Hepatocyte (in vitro differentiated cells): ENCODE measurements at regions not wholly inside any gene's neighbourhood (a gene's known extent, or its start where the extent isn't known, plus 50 kb on each side); places are given as distances from the start of the nearest gene placed in this dataset.
"Not testable (repeated sequence)": the region's sequence is repeated elsewhere in the genome, so short reads cannot be mapped to it uniquely, and the experiment has no call there.

Experiments used
- CTCF ChIP-seq: fragments of 200-600 bp; sonication (generic); IDR thresholded peaks from 2 replicates; pipeline ENCODE4 v1.5.1; 2016; ENCODE audit warnings: antibody characterized with exemption, mild to moderate bottlenecking; ENCODE audit not compliant: poor library complexity
- EZH2 ChIP-seq: fragments of 200-600 bp; sonication (generic); IDR thresholded peaks from 2 replicates; pipeline ENCODE4 v1.6.1; 2016; ENCODE audit warnings: antibody characterized with exemption, mild to moderate bottlenecking, borderline replicate concordance
- EZH2phosphoT487 ChIP-seq: fragments of 200-600 bp; sonication (generic); IDR thresholded peaks from one replicate; pipeline ENCODE4 v1.6.1; 2018; ENCODE audit warnings: antibody characterized with exemption, mild to moderate bottlenecking, low read depth, moderate library complexity; ENCODE audit not compliant: unreplicated experiment, severe bottlenecking

DNA sequence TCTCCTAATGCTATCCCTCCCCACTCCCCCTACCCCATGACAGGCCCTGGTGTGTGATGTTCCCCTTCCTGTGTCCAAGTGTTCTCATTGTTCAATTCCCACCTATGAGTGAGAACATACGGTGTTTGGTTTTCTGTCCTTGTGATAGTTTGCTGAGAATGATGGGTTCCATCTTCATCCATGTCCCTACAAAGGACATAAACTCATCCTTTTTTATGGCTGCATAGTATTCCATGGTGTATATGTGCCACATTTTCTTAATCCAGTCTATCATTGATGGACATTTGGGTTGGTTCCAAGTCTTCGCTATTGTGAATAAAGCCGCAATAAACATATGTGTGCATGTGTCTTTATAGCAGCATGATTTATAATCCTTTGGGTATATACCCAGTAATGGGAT, 227.5 kb upstream of the PRDM1 start:
- TF ChIP-seq EZH2, CTCF, EZH2phosphoT487: not testable (repeated sequence)
